ENCODE measurements at regions not wholly inside any gene's neighbourhood (a gene's known extent, or its start where the extent isn't known, plus 50 kb on each side); places are given as distances from the start of the nearest gene placed in this dataset.

- peaks cover 0 to 7% (median 0%) of the 10 kb centered on the region in 9 donors for H3K27me3 ChIP-seq
- 79 to 87% (median 82%) methylated on average over 4 of the region's 4 CpGs for WGBS, 4 donors
- no peaks in the 10 kb centered on the region for H3K4me1 ChIP-seq
- intact Hi-C loops (cut with DNase I) = loop anchor here in 1 of 10 donors (10.0 kb wide), 1 partner anchor 131 kb away; no protein-coding TSS in a partner anchor
- ATAC-seq = no peak
- TF ChIP-seq, protein P1, sequence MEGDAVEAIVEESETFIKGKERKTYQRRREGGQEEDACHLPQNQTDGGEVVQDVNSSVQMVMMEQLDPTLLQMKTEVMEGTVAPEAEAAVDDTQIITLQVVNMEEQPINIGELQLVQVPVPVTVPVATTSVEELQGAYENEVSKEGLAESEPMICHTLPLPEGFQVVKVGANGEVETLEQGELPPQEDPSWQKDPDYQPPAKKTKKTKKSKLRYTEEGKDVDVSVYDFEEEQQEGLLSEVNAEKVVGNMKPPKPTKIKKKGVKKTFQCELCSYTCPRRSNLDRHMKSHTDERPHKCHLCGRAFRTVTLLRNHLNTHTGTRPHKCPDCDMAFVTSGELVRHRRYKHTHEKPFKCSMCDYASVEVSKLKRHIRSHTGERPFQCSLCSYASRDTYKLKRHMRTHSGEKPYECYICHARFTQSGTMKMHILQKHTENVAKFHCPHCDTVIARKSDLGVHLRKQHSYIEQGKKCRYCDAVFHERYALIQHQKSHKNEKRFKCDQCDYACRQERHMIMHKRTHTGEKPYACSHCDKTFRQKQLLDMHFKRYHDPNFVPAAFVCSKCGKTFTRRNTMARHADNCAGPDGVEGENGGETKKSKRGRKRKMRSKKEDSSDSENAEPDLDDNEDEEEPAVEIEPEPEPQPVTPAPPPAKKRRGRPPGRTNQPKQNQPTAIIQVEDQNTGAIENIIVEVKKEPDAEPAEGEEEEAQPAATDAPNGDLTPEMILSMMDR (IDR thresholded peaks at IDR 0.05) = no peak
- no peak for TF ChIP-seq POLR2A (IDR thresholded peaks at IDR 0.05)
- peaks cover 0 to 12% (median 4%) of the 10 kb centered on the region in 12 donors for H3K9me3 ChIP-seq
- H3K36me3 ChIP-seq = no peaks in the 10 kb centered on the region
- H3K27ac ChIP-seq = no peak overlapping the region
- DNase-seq = no peak
- no peak overlapping the region for H3K4me3 ChIP-seq
Measured at GRCh38 chr10:125233726-125234125, 73.4 kb upstream of the CTBP2 start.

DNA sequence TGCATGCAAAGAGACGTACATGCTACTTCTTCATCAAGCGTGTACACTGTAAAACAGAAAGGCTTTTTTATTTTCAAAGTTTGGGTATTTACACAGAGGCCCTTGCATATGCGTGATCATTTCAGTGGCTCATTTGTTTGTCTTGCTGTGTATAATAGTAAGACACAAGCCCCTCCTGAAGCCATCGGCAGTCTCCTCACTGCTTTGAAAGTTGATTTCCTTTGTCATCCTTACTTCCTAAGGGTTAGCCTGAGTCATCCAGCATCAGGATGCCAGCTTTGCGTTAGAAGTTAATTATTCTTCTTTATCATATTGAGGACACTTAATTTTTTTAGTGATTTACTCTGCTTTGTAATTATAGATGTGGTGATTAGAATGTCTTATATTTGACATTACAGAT is 72.5 kb upstream of the CTBP2 start:
- Histone ChIP-seq H3K27ac (no peak overlapping the region), H3K9me3 (peaks cover 0 to 3% (median 0%) of the 10 kb centered on the region in 12 donors), H3K27me3 (peaks cover 0 to 7% (median 0%) of the 10 kb centered on the region in 9 donors), H3K4me1 (no peaks in the 10 kb centered on the region), H3K36me3 (no peaks in the 10 kb centered on the region), H3K4me3 (no peak overlapping the region)
- no peak for TF ChIP-seq POLR2A (IDR thresholded peaks at IDR 0.05)
- TF ChIP-seq, protein P1 (IDR thresholded peaks at IDR 0.05) = no peak
- intact Hi-C loops (cut with DNase I) = loop anchor here in 1 of 10 donors (10.0 kb wide), 1 partner anchor 132 kb away; no protein-coding TSS in a partner anchor
- ATAC-seq (no peak), DNase-seq (no peak)
- 77 to 85% (median 82%) methylated on average over 5 of the region's 5 CpGs for WGBS, 4 donors

DNA sequence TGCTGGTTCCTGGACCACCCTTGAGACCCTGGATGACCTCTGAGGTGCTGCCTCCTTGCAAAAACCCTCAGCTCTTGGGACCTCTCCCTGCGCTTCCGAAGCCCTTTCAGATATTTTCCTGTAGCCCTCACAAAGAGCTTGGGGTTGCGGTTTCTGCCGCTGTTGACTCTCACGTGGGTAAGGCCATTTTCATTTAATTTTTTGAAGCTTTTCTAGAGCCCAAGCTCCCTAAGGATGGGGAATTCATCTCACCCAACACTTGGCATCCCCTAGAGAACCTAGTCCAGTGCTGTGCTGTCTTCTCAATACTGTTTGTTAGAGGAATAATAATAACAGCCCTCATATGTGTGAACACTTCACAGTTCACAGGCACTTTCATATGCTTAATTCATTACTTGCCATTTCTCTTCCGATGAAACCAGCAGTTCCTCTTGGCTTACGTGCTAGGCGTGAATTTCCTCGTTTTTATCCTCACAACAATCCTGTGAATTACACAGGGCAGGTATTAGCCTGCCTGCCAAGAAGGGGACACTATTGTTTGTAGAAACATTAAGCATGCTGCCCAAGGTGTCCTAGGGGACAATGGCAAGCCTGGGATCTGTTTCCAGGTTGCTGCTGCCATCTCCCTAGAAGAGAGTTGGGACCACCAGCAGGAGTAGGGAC is 71.6 kb upstream of the CTBP2 start:
- intact Hi-C loops (cut with DNase I) = loop anchor here in 1 of 10 donors (10.0 kb wide), 1 partner anchor 133 kb away; no protein-coding TSS in a partner anchor
- peaks cover 0 to 7% (median 0%) of the 10 kb centered on the region in 9 donors for H3K27me3 ChIP-seq
- 84 to 90% (median 85%) methylated on average over 9 of the region's 9 CpGs for WGBS, 4 donors
- H3K36me3 ChIP-seq = no peaks in the 10 kb centered on the region
- H3K27ac ChIP-seq = no peak overlapping the region
- no peak for TF ChIP-seq POLR2A (IDR thresholded peaks at IDR 0.05)
- TF ChIP-seq, protein P1 (IDR thresholded peaks at IDR 0.05) = no peak
- ATAC-seq (no peak), DNase-seq (no peak)
- no peaks in the 10 kb centered on the region for H3K4me1 ChIP-seq
- H3K9me3 ChIP-seq = no peaks in the 10 kb centered on the region
- H3K4me3 ChIP-seq = no peak overlapping the region

DNA sequence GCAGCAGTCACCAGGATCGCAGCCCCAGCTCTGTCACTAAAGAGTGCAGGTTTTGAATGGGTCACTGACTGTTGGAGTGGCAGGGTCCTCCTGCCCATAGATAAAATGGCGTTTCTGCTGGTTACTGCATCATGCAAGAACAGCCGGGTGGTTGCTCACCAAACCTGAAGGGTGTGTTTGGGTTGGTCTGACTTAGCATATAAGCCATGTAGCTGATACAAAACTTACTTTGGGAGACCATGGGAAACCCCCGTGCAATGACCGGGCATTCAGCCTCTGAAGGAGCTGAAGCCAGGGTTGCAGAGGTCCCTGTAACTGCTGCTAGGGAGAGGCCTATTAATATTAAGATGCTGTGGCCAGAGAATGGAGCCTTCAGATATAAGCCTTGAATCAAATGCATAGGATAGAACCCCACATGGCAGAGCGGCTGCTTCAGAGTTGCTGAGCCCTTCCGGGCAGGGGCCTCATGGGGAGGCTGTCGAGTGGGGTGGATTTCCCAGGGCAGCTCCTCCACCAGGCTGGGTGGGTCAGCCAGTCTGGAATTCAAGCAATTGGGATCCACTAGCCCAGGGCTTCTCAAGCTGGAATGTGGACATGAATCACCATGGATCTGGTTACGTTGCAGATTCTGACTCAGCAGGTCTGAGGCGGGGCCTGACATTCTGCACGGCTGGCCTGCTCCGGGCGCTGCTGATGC is 70.9 kb upstream of the CTBP2 start:
- DNase-seq = no peak
- no peak for ATAC-seq
- intact Hi-C loops (cut with DNase I) = loop anchor here in 1 of 10 donors (10.0 kb wide), 1 partner anchor 134 kb away; no protein-coding TSS in a partner anchor

More for the DNA sequence above, 70.9 kb upstream of the CTBP2 start:
- Histone ChIP-seq H3K27ac (no peak overlapping the region), H3K9me3 (no peaks in the 10 kb centered on the region), H3K36me3 (no peaks in the 10 kb centered on the region), H3K27me3 (peaks cover 0 to 4% (median 0%) of the 10 kb centered on the region in 9 donors), H3K4me3 (no peak overlapping the region), H3K4me1 (no peaks in the 10 kb centered on the region)
- WGBS, 4 donors = 87 to 90% (median 88%) methylated on average over 10 to 13 of the region's 13 CpGs
- TF ChIP-seq POLR2A (IDR thresholded peaks at IDR 0.05) = no peak
- TF ChIP-seq, protein P1 (IDR thresholded peaks at IDR 0.05) = no peak
